Neuronal stem cell (in vitro differentiated cells): ENCODE measurements at regions not wholly inside any gene's neighbourhood (a gene's known extent, or its start where the extent isn't known, plus 50 kb on each side); places are given as distances from the start of the nearest gene placed in this dataset.

Experiments
- DNase-seq: peaks from one replicate; pipeline ENCODE4 v3.0.0-alpha.2; 2013; ENCODE audit warnings: low spot score
- H2AFZ ChIP-seq: one replicate; pipeline ENCODE4 v1.6.1; 2013; ENCODE audit warnings: mild to moderate bottlenecking, low read length, inconsistent platforms
- H2AK5ac ChIP-seq: 2 replicates; pipeline ENCODE4 v1.6.1; 2013; ENCODE audit warnings: low read depth, mild to moderate bottlenecking, inconsistent platforms, low read length, moderate library complexity, mixed read lengths
- H2BK120ac ChIP-seq: 2 replicates; pipeline ENCODE4 v1.6.1; 2013; ENCODE audit warnings: low read depth, mild to moderate bottlenecking, inconsistent platforms, low read length, moderate library complexity, mixed read lengths
- H2BK12ac ChIP-seq: one replicate; pipeline ENCODE4 v1.6.1; 2013; ENCODE audit warnings: low read length, inconsistent platforms
- H2BK15ac ChIP-seq: 2 replicates; pipeline ENCODE4 v1.6.1; 2013; ENCODE audit warnings: mild to moderate bottlenecking, low read length, inconsistent platforms, mixed read lengths
- H2BK5ac ChIP-seq: one replicate; pipeline ENCODE4 v1.6.1; 2013; ENCODE audit warnings: inconsistent platforms, mild to moderate bottlenecking, low read length, moderate library complexity
- H3K14ac ChIP-seq: one replicate; pipeline ENCODE4 v1.6.1; 2013; ENCODE audit warnings: low read length, inconsistent platforms
- H3K18ac ChIP-seq: 2 replicates; pipeline ENCODE4 v1.6.1; 2013; ENCODE audit warnings: low read length, inconsistent platforms
- H3K23ac ChIP-seq: 2 replicates; pipeline ENCODE4 v1.6.1; 2013; ENCODE audit warnings: low read depth, mild to moderate bottlenecking, mixed read lengths, low read length, inconsistent platforms; ENCODE audit not compliant: poor library complexity
- H3K27ac ChIP-seq: replicated peaks from 3 replicates; pipeline ENCODE4 v1.5.1; 2013; ENCODE audit warnings: low read length, inconsistent platforms
- H3K27me3 ChIP-seq, 3 experiments: 2 replicates each; pipeline ENCODE4 v1.6.1; 2013; ENCODE audit warnings: low read length in 3 of 3, mild to moderate bottlenecking in 2 of 3, inconsistent platforms in 1 of 3, low read depth in 1 of 3, mixed read lengths in 1 of 3, moderate library complexity in 1 of 3; ENCODE audit not compliant: control insufficient read depth in 3 of 3, insufficient read depth in 3 of 3
- H3K36me3 ChIP-seq, 2 donors: replicated peaks in 1 of 2; 2 replicates each; pipeline ENCODE4 v1.6.1; 2013; ENCODE audit warnings: low read length in 2 of 2; ENCODE audit not compliant: control insufficient read depth in 2 of 2, insufficient read depth in 2 of 2
- H3K4ac ChIP-seq: 2 replicates; pipeline ENCODE4 v1.6.1; 2013; ENCODE audit warnings: inconsistent platforms, mild to moderate bottlenecking, low read length, moderate library complexity
- H3K4me1 ChIP-seq, 2 donors: 1 replicate in 1 of 2; 2 replicates in 1 of 2; pipeline ENCODE4 v1.6.1; 2013; ENCODE audit warnings: low read length in 2 of 2, low read depth in 1 of 2; ENCODE audit not compliant: control insufficient read depth in 2 of 2, insufficient read depth in 1 of 2
- H3K4me2 ChIP-seq: one replicate; pipeline ENCODE4 v1.6.1; 2013; ENCODE audit warnings: mild to moderate bottlenecking, low read length, inconsistent platforms; ENCODE audit not compliant: insufficient read depth, poor library complexity, severe bottlenecking
- H3K4me3 ChIP-seq, 2 donors: 2 replicates each; pipeline ENCODE4 v1.5.1; 2013; ENCODE audit warnings: low read length in 2 of 2, mild to moderate bottlenecking in 2 of 2, inconsistent platforms in 1 of 2, moderate library complexity in 1 of 2
- H3K79me1 ChIP-seq: one replicate; pipeline ENCODE4 v1.6.1; 2013; ENCODE audit warnings: low read depth, mild to moderate bottlenecking, inconsistent platforms, low read length, moderate library complexity
- H3K9ac ChIP-seq: one replicate; pipeline ENCODE4 v1.6.1; 2013; ENCODE audit warnings: mild to moderate bottlenecking, low read depth, low read length, inconsistent platforms; ENCODE audit not compliant: poor library complexity
- H3K9me3 ChIP-seq, 2 donors: replicated peaks in 1 of 2; 2 replicates each; pipeline versions ENCODE3 to v1.6.1; 2013; ENCODE audit warnings: low read length in 2 of 2, mild to moderate bottlenecking in 2 of 2, inconsistent platforms in 1 of 2, low read depth in 1 of 2, mixed read lengths in 1 of 2, moderate library complexity in 1 of 2; ENCODE audit not compliant: control insufficient read depth in 2 of 2, insufficient read depth in 1 of 2
- H4K8ac ChIP-seq: one replicate; pipeline ENCODE4 v1.6.1; 2013; ENCODE audit warnings: low read depth, mild to moderate bottlenecking, inconsistent platforms, low read length, moderate library complexity
- H4K91ac ChIP-seq: one replicate; pipeline ENCODE4 v1.6.1; 2013; ENCODE audit warnings: low read length, low read depth, mild to moderate bottlenecking, inconsistent platforms; ENCODE audit not compliant: poor library complexity
- WGBS, 2 donors: extraction: QIAGEN DNeasy Blood & Tissue Kit; methylation state at CpG; one replicate each; pipeline ENCODE4 v1.1.7; 2013; ENCODE audit warnings: missing lambda C conversion rate in 2 of 2, mixed read lengths in 1 of 2; ENCODE audit not compliant: insufficient read length in 2 of 2, insufficient replicate concordance in 1 of 2; ENCODE audit errors: extremely low coverage in 2 of 2; 5-methylcytosine and 5-hydroxymethylcytosine counted together

DNA sequence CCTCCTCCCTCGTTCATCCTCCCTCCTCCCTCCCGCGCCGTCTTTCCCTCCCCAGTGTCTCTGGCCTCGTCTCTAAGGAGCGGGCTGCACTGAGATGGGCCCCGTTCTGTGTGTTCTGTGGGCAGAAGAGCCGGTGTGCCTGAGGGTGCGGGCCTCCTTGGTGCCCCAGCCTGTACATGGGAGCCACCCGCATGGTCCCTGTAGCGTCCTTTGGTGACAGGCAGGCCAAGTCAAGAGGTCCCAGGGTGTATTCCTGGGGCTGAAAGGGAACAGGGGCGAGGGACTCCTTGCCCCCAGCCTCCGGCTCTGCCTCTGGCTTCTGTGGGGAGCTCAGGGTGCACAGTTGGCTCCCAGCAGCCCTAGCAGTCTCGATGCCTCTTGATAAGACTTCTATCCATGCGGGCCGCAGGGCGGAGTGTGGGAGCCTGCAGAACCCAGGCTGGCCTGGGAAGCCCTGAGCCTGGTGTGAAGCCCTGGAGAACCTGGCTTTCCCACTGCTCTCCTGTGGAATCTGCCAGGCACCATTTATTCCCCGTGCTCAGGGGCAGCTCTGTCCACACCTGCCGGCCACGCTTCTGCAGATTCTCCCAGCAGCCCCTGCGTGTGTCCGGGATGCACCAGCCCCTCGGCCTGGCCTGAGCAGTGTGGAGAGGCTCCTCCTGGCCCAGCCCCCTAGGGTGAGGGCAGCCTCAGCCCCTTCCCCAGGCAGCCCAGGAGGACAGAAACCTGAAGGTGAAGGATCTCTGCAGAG, 181.3 kb downstream of the KIF26A start:
- H2BK12ac ChIP-seq, result no peak overlapping the region
- DNase-seq, result no peak
- no peak overlapping the region for H3K4me2 ChIP-seq
- H2AFZ ChIP-seq, result no peak overlapping the region
- H3K27me3 ChIP-seq, result peaks cover 0 to 30% (median 0%) of the 10 kb centered on the region in 3 experiments
- H3K27ac ChIP-seq, result no peak overlapping the region
- peak overlapping the region; percentile 7 for H3K9ac ChIP-seq
- H3K79me1 ChIP-seq, result no peaks in the 10 kb centered on the region
- no peak overlapping the region for H2BK120ac ChIP-seq
- H3K14ac ChIP-seq, result peak overlapping the region; percentile 58
- H2AK5ac ChIP-seq, result peak overlapping the region; percentile 10
- no peak overlapping the region for H4K91ac ChIP-seq
- peak overlapping the region; percentile 39 for H3K18ac ChIP-seq
- no peak overlapping the region for H3K4me3 ChIP-seq
- no peaks in the 10 kb centered on the region for H3K36me3 ChIP-seq
- peak overlapping the region; percentile 65 for H2BK15ac ChIP-seq
- peak overlapping the region; percentile 78 for H2BK5ac ChIP-seq
- no CpG with 5 or more reads among the region's 23 CpGs for WGBS, 2 donors
- H3K23ac ChIP-seq, result no peak overlapping the region
- H3K4me1 ChIP-seq, result peaks cover 0 to 5% of the 10 kb centered on the region in 2 donors
- no peak overlapping the region for H3K4ac ChIP-seq
- H4K8ac ChIP-seq, result no peak overlapping the region
- peaks cover 0 to 3% of the 10 kb centered on the region in 2 donors for H3K9me3 ChIP-seq

GRCh38 chr14:104320611-104321086, 182.3 kb downstream of the KIF26A start:
- Histone ChIP-seq H4K8ac (no peak overlapping the region), H3K4me2 (no peak overlapping the region), H3K36me3 (no peaks in the 10 kb centered on the region), H2AK5ac (peak overlapping the region; percentile 63), H2BK15ac (no peak overlapping the region), H3K18ac (peak overlapping the region; percentile 83), H3K23ac (peak overlapping the region; percentile 65), H2BK12ac (peak overlapping the region; percentile 22), H3K9ac (no peak overlapping the region), H3K27me3 (peaks cover 0 to 30% (median 0%) of the 10 kb centered on the region in 3 experiments), H2AFZ (no peak overlapping the region), H4K91ac (no peak overlapping the region), H3K14ac (peak overlapping the region; percentile 71), H3K79me1 (peaks cover 2% of the 10 kb centered on the region), H3K9me3 (peaks cover 0 to 3% of the 10 kb centered on the region in 2 donors), H3K27ac (no peak overlapping the region), H3K4me1 (peaks cover 0 to 5% of the 10 kb centered on the region in 2 donors), H3K4ac (no peak overlapping the region), H2BK5ac (no peak overlapping the region), H3K4me3 (no peak overlapping the region), H2BK120ac (no peak overlapping the region)
- DNase-seq, result no peak
- WGBS, 2 donors, result no CpG with 5 or more reads among the region's 20 CpGs

DNA sequence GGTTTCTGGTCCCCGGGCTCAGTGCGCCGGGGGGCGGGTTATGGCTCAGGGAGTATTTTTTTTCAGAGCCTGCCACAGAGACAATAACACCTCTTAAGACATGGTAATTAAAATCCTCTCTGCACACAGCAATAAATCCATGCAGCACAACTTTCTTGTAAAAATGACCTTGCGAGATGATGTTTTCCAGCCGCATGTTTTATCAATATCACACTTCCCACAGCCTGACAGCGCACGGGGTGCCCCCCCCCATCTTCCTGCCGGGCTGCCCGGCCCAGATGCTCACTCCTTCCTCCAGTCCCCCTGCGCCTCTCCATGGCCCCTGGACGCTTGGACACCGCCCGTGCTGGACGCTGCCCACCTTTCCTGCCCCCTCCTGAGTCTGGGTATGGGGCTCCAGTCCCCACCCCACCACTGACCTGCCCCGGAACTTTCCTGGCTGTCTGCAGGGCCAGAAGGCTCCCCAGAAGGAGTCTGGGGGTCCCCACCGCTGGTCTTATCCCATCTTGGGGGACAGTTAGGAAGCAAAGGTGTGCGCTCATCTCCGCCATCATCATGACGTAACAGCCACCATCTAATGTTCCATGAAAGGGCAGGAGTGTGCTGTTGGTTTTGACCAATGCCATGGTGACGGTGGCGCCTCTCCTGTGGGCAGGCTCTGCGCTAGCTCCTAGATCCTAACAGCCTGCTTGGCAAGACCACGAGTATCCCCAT, 182.9 kb downstream of the KIF26A start:
- no peak overlapping the region for H2BK120ac ChIP-seq
- H3K27me3 ChIP-seq, result peaks cover 0 to 30% (median 0%) of the 10 kb centered on the region in 3 experiments
- no peak for DNase-seq
- H4K8ac ChIP-seq, result no peak overlapping the region
- H3K9me3 ChIP-seq, result peaks cover 0 to 3% of the 10 kb centered on the region in 2 donors
- H2BK5ac ChIP-seq, result no peak overlapping the region
- H3K79me1 ChIP-seq, result peaks cover 2% of the 10 kb centered on the region
- WGBS, 2 donors, result no CpG with 5 or more reads among the region's 24 CpGs
- H3K18ac ChIP-seq, result peak overlapping the region; percentile 83
- H2BK12ac ChIP-seq, result no peak overlapping the region
- H2AFZ ChIP-seq, result no peak overlapping the region
- peak overlapping the region; percentile 44 for H3K9ac ChIP-seq
- H3K4ac ChIP-seq, result no peak overlapping the region
- H3K14ac ChIP-seq, result no peak overlapping the region
- H4K91ac ChIP-seq, result no peak overlapping the region
- no peaks in the 10 kb centered on the region for H3K36me3 ChIP-seq
- peak overlapping the region; percentile 16 for H3K23ac ChIP-seq
- H3K4me3 ChIP-seq, result no peak overlapping the region
- peaks cover 0 to 5% of the 10 kb centered on the region in 2 donors for H3K4me1 ChIP-seq
- peak overlapping the region; percentile 63 for H2AK5ac ChIP-seq
- H2BK15ac ChIP-seq, result no peak overlapping the region
- no peak overlapping the region for H3K4me2 ChIP-seq
- no peak overlapping the region for H3K27ac ChIP-seq

- peaks cover 0 to 3% of the 10 kb centered on the region in 2 donors for H3K9me3 ChIP-seq
- H2AK5ac ChIP-seq, result no peak overlapping the region
- no CpG with 5 or more reads among the region's 11 CpGs for WGBS, 2 donors
- H3K4me2 ChIP-seq, result no peak overlapping the region
- H2BK5ac ChIP-seq, result no peak overlapping the region
- no peak overlapping the region for H3K27ac ChIP-seq
- H3K4me3 ChIP-seq, result no peak overlapping the region
- no peak overlapping the region for H3K4ac ChIP-seq
- no peak overlapping the region for H2BK120ac ChIP-seq
- H3K23ac ChIP-seq, result peak overlapping the region; percentile 16
- peaks cover 0 to 28% (median 0%) of the 10 kb centered on the region in 3 experiments for H3K27me3 ChIP-seq
- H3K9ac ChIP-seq, result no peak overlapping the region
- H2BK15ac ChIP-seq, result no peak overlapping the region
- no peak overlapping the region for H2BK12ac ChIP-seq
- no peak overlapping the region for H3K14ac ChIP-seq
- H2AFZ ChIP-seq, result no peak overlapping the region
- no peaks in the 10 kb centered on the region for H3K36me3 ChIP-seq
- H4K8ac ChIP-seq, result no peak overlapping the region
- H3K79me1 ChIP-seq, result peaks cover 2% of the 10 kb centered on the region
- no peak for DNase-seq
- no peak overlapping the region for H4K91ac ChIP-seq
- peak overlapping the region; percentile 52 for H3K18ac ChIP-seq
- H3K4me1 ChIP-seq, result peaks cover 0 to 5% of the 10 kb centered on the region in 2 donors
Observed at GRCh38 chr14:104321802-104322130, 183.4 kb downstream of the KIF26A start.
